C4-2B (cell line): ENCODE measurements at regions not wholly inside any gene's neighbourhood (a gene's known extent, or its start where the extent isn't known, plus 50 kb on each side); places are given as distances from the start of the nearest gene placed in this dataset.
"Not testable (repeated sequence)": the region's sequence is repeated elsewhere in the genome, so short reads cannot be mapped to it uniquely, and the experiment has no call there.

ENCODE experiments used
- CTCF ChIP-seq: fragments of 450-650 bp; conservative IDR thresholded peaks from 2 replicates; pipeline ENCODE4 v1.5.1; 2017; ENCODE audit warnings: mild to moderate bottlenecking
- ZFX ChIP-seq: fragments of 450-650 bp; IDR thresholded peaks from 2 replicates; pipeline ENCODE4 v1.6.1; 2017

DNA sequence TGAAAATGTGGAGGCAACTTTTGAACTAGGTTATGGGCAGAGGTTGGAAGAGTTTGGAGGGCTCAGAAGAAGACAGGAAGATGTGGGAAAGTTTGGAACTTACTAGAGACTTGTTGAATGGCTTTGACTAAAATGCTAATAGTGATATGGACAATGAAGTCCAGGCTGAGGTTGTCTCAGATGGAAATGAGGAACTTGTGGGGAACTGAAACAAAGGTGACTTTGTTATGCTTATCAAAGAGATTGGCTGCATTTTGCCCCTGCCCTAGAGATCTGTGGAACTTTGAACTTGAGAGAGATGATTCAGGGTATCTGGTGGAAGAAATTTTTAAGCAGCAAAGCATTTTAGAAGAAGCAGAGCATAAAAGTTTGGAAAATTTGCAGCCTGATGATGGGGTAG is 499.7 kb upstream of the ATP2B1 start:
- not testable (repeated sequence) for TF ChIP-seq CTCF, ZFX
